Tongue (tissue), 1 donor: ENCODE measurements at regions not wholly inside any gene's neighbourhood (a gene's known extent, or its start where the extent isn't known, plus 50 kb on each side); places are given as distances from the start of the nearest gene placed in this dataset.
A peak's percentile ranks its signal among the peaks of the same experiment; 100 is the strongest.
"Not testable (repeated sequence)": the region's sequence is repeated elsewhere in the genome, so short reads cannot be mapped to it uniquely, and the experiment has no call there.

Experiments used
- DNase-seq: peaks from one replicate; pipeline ENCODE4 v3.0.0-alpha.2; 2015

DNA sequence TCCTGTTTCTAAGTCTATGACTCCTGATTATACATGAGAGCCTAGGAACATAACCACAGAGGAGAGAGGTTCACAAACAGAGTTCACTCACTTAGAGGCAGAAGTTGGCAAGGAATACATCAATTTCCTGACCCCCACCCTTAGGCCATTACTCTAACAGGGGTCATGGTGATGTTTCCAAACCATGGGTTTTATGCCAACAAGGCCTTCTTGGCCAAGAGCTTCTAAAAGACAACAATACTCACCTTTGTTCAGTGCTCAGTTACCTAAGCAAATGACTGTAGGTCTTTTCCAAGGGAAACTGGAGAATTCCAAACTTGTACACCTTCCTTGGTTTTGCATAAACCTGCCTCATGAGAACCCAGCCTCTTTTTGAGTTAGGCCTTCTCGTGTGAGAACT is 52.6 kb downstream of the ERICH4 start:
- DNase-seq = no peak

GRCh38 chr19:41499899-41500298 is 56.9 kb downstream of the ERICH4 start:
- DNase-seq = no peak

GRCh38 chr19:41500443-41500842 is 57.5 kb downstream of the ERICH4 start:
- DNase-seq = no peak

- no peak for DNase-seq
Measured at GRCh38 chr19:41501854-41502253, 58.9 kb downstream of the ERICH4 start.

GRCh38 chr19:41505105-41505504 is 62.1 kb downstream of the ERICH4 start:
- no peak for DNase-seq

DNA sequence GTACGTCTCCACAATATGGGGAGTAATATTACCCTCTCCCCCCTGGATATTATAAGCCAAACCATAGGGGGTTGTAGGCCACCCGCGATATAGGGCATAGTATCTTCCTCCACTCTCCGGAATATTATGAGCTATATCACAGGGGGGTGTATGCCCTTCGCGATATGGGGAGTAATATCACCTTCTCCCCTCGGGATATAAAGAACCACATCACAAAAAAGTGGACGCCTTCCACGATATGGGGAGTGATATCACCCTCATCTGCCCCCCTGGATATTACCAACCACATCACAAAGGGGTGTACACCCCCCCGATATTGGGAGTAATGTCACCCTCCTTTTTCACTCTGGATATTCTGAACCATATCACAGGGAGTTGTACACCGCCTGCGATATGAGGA is 65.5 kb upstream of the CEACAM21 start:
- no peak for DNase-seq

GRCh38 chr19:41511628-41512027 is 64.3 kb upstream of the CEACAM21 start:
- no peak for DNase-seq

- no peak for DNase-seq
Measured at GRCh38 chr19:41515015-41515652, 60.8 kb upstream of the CEACAM21 start.

- not testable (repeated sequence) for DNase-seq
Measured at GRCh38 chr19:41516292-41517171, 59.4 kb upstream of the CEACAM21 start.

DNA sequence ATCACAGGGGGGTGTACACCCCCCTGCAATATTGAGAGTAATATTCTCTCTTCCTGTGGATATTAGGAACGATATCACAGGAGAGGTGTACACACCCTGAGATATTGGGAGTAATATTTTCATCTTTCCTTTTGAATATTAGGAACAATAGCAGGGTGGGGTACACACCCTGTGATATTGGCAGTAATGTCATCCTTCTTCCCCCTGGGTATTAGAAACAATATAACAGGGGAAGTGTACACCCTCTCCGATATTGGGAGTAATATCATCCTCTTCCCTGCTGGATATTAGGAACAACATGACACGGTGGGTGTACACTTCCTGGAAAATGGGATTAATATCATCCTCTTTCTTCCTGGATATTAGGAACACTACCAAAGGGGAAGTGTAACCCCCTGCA is 57.8 kb upstream of the CEACAM21 start:
- no peak for DNase-seq

DNA sequence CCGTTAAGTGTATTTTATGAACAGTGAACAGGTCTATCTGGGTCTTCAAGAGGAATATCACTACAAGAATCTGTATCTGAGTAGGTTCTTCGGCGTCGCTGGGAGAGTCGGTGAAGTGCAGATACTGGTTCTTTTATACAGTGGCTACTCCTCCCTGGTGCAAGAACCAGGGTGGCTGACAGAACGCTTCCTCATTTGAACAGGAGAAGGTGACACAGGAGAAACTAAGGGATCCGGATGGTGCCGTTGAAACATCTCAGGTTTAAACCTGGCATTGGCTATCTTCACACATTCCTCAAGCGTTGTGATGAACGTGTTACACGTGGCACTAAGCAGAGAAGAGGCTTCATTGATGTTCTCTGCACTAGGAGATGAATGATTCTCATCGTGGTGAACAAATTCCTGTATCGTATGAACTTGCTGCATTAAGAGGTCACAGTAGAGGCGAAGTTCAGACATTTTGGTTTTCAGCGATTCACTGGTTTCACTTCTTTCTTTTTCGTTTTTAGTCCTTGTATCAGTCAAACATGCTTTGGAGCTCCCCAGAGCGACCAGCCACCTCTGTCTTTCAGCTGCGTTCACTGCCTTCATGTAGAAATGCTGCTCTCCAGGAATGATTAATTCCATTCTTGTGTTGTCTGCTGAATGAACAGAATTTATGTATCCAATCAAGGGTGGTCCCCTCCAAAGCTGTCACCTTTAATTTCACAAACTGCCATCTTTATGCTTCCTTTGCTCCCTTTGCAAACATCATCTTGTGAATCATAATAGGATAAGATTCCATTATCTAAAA is 54.6 kb upstream of the CEACAM21 start:
- DNase-seq = not testable (repeated sequence)

- DNase-seq = peak; percentile 8
Measured at GRCh38 chr19:41521931-41522555, 53.9 kb upstream of the CEACAM21 start.

DNA sequence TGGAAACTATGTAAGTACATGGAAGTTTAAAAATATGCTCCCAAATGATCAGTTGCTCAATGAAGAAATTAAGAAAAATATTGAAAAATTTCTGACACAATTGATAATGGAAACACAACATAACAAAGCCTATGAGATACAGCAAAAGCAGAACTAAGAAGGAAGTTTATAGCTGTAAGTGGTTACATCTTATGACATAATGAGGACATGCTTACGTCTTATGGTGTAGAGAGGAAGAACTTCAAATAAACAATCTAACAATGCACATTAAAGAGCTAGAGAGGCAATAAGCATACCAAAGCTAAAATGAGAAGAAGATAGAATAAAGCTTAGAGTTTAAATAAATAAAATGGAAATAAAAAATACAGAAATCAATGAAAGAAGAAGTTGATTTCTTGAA is 50.0 kb upstream of the CEACAM21 start:
- DNase-seq = no peak
